Type B pancreatic cell (in vitro differentiated cells): ENCODE measurements at regions not wholly inside any gene's neighbourhood (a gene's known extent, or its start where the extent isn't known, plus 50 kb on each side); places are given as distances from the start of the nearest gene placed in this dataset.

Experiments used
- DNase-seq: peaks from one replicate; pipeline ENCODE4 v3.0.0; 2021; ENCODE audit warnings: mixed read lengths; ENCODE audit not compliant: unreplicated experiment; ENCODE audit errors: extremely low spot score
- H3K27ac Mint-ChIP-seq: 2 replicates; pipeline ENCODE4 v1.8.0; 2021; ENCODE audit warnings: mild to moderate bottlenecking, mixed read lengths
- H3K27me3 Mint-ChIP-seq: 2 replicates; pipeline ENCODE4 v1.8.0; 2021; ENCODE audit warnings: mixed read lengths
- H3K36me3 Mint-ChIP-seq: 2 replicates; pipeline ENCODE4 v1.8.0; 2021; ENCODE audit warnings: mixed read lengths
- H3K4me1 Mint-ChIP-seq: one replicate; pipeline ENCODE4 v1.8.0; 2021; ENCODE audit warnings: mixed read lengths; ENCODE audit not compliant: unreplicated experiment
- H3K4me3 Mint-ChIP-seq: 2 replicates; pipeline ENCODE4 v1.8.0; 2021; ENCODE audit warnings: mild to moderate bottlenecking, mixed read lengths
- H3K9me3 Mint-ChIP-seq: 2 replicates; pipeline ENCODE4 v1.8.0; 2021; ENCODE audit warnings: mixed read lengths
- CTCF ChIP-seq: fragments of 200-600 bp; sonication (generic); conservative IDR thresholded peaks from 2 replicates; pipeline ENCODE4 v1.5.0; 2021; ENCODE audit warnings: antibody characterized with exemption, mild to moderate bottlenecking

GRCh38 chr1:98321191-98321590 lies 340.3 kb upstream of the SNX7 start:
- Mint-ChIP-seq H3K27me3 (no peaks in the 10 kb centered on the region), H3K36me3 (no peaks in the 10 kb centered on the region), H3K4me1 (no peaks in the 10 kb centered on the region), H3K4me3 (no peak overlapping the region), H3K27ac (no peak overlapping the region), H3K9me3 (no peaks in the 10 kb centered on the region)
- TF ChIP-seq CTCF, result no peak
- no peak for DNase-seq

- Mint-ChIP-seq H3K9me3 (no peaks in the 10 kb centered on the region), H3K27ac (no peak overlapping the region), H3K27me3 (no peaks in the 10 kb centered on the region), H3K36me3 (no peaks in the 10 kb centered on the region), H3K4me1 (no peaks in the 10 kb centered on the region), H3K4me3 (no peak overlapping the region)
- no peak for TF ChIP-seq CTCF
- DNase-seq, result no peak
Observed at GRCh38 chr1:98316286-98316905, 345.1 kb upstream of the SNX7 start.

- no peak overlapping the region for H3K4me3 Mint-ChIP-seq
- peaks cover 3% of the 10 kb centered on the region for H3K27me3 Mint-ChIP-seq
- no peak overlapping the region for H3K27ac Mint-ChIP-seq
- TF ChIP-seq CTCF, result no peak
- H3K4me1 Mint-ChIP-seq, result no peaks in the 10 kb centered on the region
- DNase-seq, result no peak
- no peaks in the 10 kb centered on the region for H3K9me3 Mint-ChIP-seq
- H3K36me3 Mint-ChIP-seq, result no peaks in the 10 kb centered on the region
Observed at GRCh38 chr1:98315309-98315708, 346.2 kb upstream of the SNX7 start.

- TF ChIP-seq CTCF, result no peak
- no peaks in the 10 kb centered on the region for H3K4me1 Mint-ChIP-seq
- no peak overlapping the region for H3K27ac Mint-ChIP-seq
- no peak for DNase-seq
- no peak overlapping the region for H3K4me3 Mint-ChIP-seq
- no peaks in the 10 kb centered on the region for H3K9me3 Mint-ChIP-seq
- H3K27me3 Mint-ChIP-seq, result peaks cover 3% of the 10 kb centered on the region
- no peaks in the 10 kb centered on the region for H3K36me3 Mint-ChIP-seq
Observed at GRCh38 chr1:98314601-98315000, 346.9 kb upstream of the SNX7 start.

GRCh38 chr1:98306517-98307089 lies 354.9 kb upstream of the SNX7 start:
- peaks cover 11% of the 10 kb centered on the region for H3K27me3 Mint-ChIP-seq
- no peak overlapping the region for H3K27ac Mint-ChIP-seq
- no peaks in the 10 kb centered on the region for H3K4me1 Mint-ChIP-seq
- H3K9me3 Mint-ChIP-seq, result no peaks in the 10 kb centered on the region
- no peak for DNase-seq
- TF ChIP-seq CTCF, result no peak
- H3K4me3 Mint-ChIP-seq, result no peak overlapping the region
- no peaks in the 10 kb centered on the region for H3K36me3 Mint-ChIP-seq

- Mint-ChIP-seq H3K36me3 (no peaks in the 10 kb centered on the region), H3K4me1 (no peaks in the 10 kb centered on the region), H3K9me3 (no peaks in the 10 kb centered on the region), H3K27ac (no peak overlapping the region), H3K27me3 (peaks cover 7% of the 10 kb centered on the region), H3K4me3 (no peak overlapping the region)
- DNase-seq, result no peak
- TF ChIP-seq CTCF, result no peak
Observed at GRCh38 chr1:98305362-98305761, 356.2 kb upstream of the SNX7 start.
